LNCAP (cell line): ENCODE measurements at regions not wholly inside any gene's neighbourhood (a gene's known extent, or its start where the extent isn't known, plus 50 kb on each side); places are given as distances from the start of the nearest gene placed in this dataset.

Experiments used
- CTCF ChIP-seq: fragments of 450-650 bp; IDR thresholded peaks from 2 replicates; pipeline ENCODE4 v1.5.1; 2017; ENCODE audit warnings: mild to moderate bottlenecking

GRCh38 chr3:35042210-35042991 lies 596.9 kb upstream of the ARPP21 start:
- TF ChIP-seq CTCF = no peak

GRCh38 chr3:35043040-35043439 lies 596.3 kb upstream of the ARPP21 start:
- TF ChIP-seq CTCF = no peak

GRCh38 chr3:35044190-35044589 lies 595.1 kb upstream of the ARPP21 start:
- TF ChIP-seq CTCF = no peak

- no peak for TF ChIP-seq CTCF
Measured at GRCh38 chr3:35045118-35045517, 594.2 kb upstream of the ARPP21 start.

GRCh38 chr3:35064761-35065160 lies 574.6 kb upstream of the ARPP21 start:
- no peak for TF ChIP-seq CTCF

- no peak for TF ChIP-seq CTCF
Measured at GRCh38 chr3:35065891-35066290, 573.4 kb upstream of the ARPP21 start.

- TF ChIP-seq CTCF = no peak
Measured at GRCh38 chr3:35067750-35068149, 571.6 kb upstream of the ARPP21 start.

GRCh38 chr3:35070088-35070487 lies 569.2 kb upstream of the ARPP21 start:
- no peak for TF ChIP-seq CTCF
